Mesothelial cell of epicardium (in vitro differentiated cells): ENCODE measurements at regions not wholly inside any gene's neighbourhood (a gene's known extent, or its start where the extent isn't known, plus 50 kb on each side); places are given as distances from the start of the nearest gene placed in this dataset.

ENCODE experiments used
- DNase-seq, 2 experiments: peaks; one replicate each; pipeline ENCODE4 v3.0.0; 2021; ENCODE audit warnings: low spot score in 2 of 2; ENCODE audit not compliant: unreplicated experiment in 2 of 2
- H3K27ac Mint-ChIP-seq: 2 replicates; pipeline ENCODE4 v1.8.0; 2021; ENCODE audit warnings: mixed read lengths
- H3K27me3 Mint-ChIP-seq: 2 replicates; pipeline ENCODE4 v1.8.0; 2021; ENCODE audit warnings: low read depth, mixed read lengths
- H3K36me3 Mint-ChIP-seq: 2 replicates; pipeline ENCODE4 v1.8.0; 2021; ENCODE audit warnings: mixed read lengths
- H3K4me1 Mint-ChIP-seq: 2 replicates; pipeline ENCODE4 v1.8.0; 2021; ENCODE audit warnings: mixed read lengths
- H3K4me3 Mint-ChIP-seq: 2 replicates; pipeline ENCODE4 v1.8.0; 2021; ENCODE audit warnings: mild to moderate bottlenecking, moderate library complexity, mixed read lengths
- H3K9me3 Mint-ChIP-seq: 2 replicates; pipeline ENCODE4 v1.8.0; 2021; ENCODE audit warnings: mixed read lengths
- TF ChIP-seq, protein P1 (sequence below): fragments of 200-600 bp; sonication (generic); IDR thresholded peaks from one replicate; pipeline ENCODE4 v1.5.0; 2021; ENCODE audit warnings: antibody characterized with exemption; ENCODE audit not compliant: unreplicated experiment

DNA sequence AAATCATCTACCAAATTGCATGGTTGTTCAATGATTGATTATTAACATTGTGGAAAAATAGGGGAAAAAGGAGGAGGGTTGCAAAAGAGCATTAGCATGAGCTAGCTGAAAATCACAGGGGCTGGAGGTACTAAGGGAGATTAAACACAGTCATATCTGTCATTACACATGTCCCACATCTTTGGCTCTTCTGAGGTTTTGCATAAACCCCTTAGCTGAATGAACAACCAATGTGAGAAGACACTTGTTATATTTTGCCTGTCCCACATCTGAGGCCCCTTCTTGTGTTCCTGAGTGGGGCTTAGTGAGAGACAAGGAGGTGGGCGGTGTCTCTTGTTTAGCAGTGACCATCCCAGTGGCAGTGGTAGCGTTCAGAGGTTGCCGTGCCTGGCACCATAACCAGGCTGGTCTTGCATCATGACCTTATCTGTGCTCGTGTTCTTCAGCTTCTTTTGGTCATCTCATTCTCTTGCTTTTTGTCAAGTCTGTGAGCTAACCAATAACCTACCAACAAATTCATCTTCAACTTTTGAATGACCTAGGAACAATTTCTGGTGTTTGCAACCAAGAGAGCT, 95.6 kb downstream of the MID1IP1 start:
- DNase-seq, result no peak
- peaks cover 27% of the 10 kb centered on the region for H3K9me3 Mint-ChIP-seq
- TF ChIP-seq, protein P1, sequence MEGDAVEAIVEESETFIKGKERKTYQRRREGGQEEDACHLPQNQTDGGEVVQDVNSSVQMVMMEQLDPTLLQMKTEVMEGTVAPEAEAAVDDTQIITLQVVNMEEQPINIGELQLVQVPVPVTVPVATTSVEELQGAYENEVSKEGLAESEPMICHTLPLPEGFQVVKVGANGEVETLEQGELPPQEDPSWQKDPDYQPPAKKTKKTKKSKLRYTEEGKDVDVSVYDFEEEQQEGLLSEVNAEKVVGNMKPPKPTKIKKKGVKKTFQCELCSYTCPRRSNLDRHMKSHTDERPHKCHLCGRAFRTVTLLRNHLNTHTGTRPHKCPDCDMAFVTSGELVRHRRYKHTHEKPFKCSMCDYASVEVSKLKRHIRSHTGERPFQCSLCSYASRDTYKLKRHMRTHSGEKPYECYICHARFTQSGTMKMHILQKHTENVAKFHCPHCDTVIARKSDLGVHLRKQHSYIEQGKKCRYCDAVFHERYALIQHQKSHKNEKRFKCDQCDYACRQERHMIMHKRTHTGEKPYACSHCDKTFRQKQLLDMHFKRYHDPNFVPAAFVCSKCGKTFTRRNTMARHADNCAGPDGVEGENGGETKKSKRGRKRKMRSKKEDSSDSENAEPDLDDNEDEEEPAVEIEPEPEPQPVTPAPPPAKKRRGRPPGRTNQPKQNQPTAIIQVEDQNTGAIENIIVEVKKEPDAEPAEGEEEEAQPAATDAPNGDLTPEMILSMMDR, result no peak
- no peaks in the 10 kb centered on the region for H3K4me1 Mint-ChIP-seq
- H3K27me3 Mint-ChIP-seq, result no peaks in the 10 kb centered on the region
- H3K36me3 Mint-ChIP-seq, result no peaks in the 10 kb centered on the region
- no peak overlapping the region for H3K4me3 Mint-ChIP-seq
- no peak overlapping the region for H3K27ac Mint-ChIP-seq

DNA sequence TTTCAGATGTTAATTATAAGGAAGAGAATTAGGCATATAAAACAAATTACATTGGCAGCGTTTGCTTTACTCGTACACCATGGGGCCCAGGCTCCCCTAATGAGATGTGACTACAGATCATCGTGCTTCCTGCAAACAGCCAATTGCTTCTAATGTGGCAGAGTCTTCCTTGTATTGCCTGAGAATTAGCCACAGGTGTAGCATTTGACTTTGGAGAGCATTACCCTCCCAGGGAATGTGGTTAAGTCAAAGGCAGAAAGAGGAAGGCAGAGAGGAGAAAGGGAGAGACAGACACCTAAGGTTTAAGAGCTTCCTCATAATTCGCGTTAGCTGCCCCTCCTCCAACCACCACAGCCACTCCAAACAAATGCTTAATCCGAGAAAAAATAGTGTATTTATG, 97.0 kb downstream of the MID1IP1 start:
- H3K4me3 Mint-ChIP-seq, result no peak overlapping the region
- H3K9me3 Mint-ChIP-seq, result peaks cover 18% of the 10 kb centered on the region
- no peaks in the 10 kb centered on the region for H3K27me3 Mint-ChIP-seq
- H3K4me1 Mint-ChIP-seq, result no peaks in the 10 kb centered on the region
- H3K36me3 Mint-ChIP-seq, result no peaks in the 10 kb centered on the region
- no peak for DNase-seq
- no peak overlapping the region for H3K27ac Mint-ChIP-seq
- TF ChIP-seq, protein P1, result no peak

DNA sequence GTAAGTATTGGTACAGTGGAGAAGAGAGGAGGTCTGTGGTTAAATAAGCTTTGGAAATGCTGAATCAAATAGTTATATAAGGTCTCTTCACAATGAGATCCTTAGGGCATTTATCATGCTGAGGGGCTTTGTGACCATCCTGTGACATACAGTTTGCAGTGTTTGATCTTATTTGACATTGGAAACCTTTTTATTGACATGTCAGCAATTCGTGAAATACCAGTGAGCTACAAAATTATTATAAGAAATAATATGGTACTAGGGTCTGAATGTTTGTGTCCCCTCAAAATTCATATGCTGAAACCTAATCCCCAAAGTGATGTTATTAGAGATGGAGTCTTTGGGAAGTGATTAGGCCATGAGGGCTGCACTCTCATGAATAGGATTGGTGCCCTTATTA, 98.4 kb downstream of the MID1IP1 start:
- Mint-ChIP-seq H3K27ac (no peak overlapping the region), H3K9me3 (peaks cover 21% of the 10 kb centered on the region), H3K27me3 (no peaks in the 10 kb centered on the region), H3K36me3 (no peaks in the 10 kb centered on the region), H3K4me1 (no peaks in the 10 kb centered on the region), H3K4me3 (no peak overlapping the region)
- TF ChIP-seq, protein P1, result no peak
- DNase-seq, result no peak

DNA sequence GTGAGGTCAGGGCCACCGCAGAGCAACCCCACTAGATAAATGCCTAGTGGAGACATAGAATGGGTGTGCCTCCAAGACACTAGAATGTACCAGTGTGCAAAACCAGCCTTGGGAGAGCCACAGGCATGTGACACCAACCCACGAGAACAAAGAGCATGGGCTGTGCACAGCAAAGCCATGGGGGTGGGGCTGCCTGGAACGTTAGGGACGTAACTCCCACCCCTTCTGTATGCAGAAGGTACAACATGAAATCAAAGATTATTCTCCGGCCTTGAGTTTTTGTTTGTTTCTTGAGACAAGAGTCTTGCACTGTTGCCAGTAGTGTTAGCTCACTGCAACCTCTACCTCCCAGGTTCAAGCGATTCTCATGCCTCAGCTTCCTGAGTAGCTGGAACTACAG, 99.5 kb downstream of the MID1IP1 start:
- Mint-ChIP-seq H3K27ac (no peak overlapping the region), H3K36me3 (no peaks in the 10 kb centered on the region), H3K4me1 (no peaks in the 10 kb centered on the region), H3K27me3 (no peaks in the 10 kb centered on the region), H3K9me3 (peaks cover 14% of the 10 kb centered on the region), H3K4me3 (no peak overlapping the region)
- DNase-seq, result no peak
- TF ChIP-seq, protein P1, result no peak

DNA sequence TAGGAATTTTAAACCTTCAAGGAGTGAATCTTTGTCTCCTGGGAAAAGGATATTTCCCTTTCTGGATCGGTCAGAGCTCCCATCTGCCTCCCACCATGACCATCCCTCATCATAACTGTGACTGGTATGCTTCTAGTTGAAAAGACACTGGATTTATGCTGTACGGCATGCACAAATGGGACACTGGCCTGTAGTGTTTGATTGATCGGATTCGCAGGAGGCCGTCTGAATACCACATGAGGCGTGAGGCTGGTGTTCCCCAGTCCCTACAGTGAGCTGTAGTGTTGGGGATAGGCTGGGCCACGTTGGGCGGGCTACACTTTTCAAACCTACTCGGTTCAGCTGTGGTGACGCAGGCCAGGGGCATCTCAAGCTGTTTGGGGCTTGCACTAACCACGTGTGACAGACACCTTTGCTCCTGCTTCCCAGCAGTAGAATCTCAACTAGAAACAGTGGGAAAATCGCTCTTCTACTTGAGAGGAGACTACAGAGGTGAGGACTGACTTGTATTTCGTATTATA, 101.8 kb downstream of the MID1IP1 start:
- Mint-ChIP-seq H3K27me3 (no peaks in the 10 kb centered on the region), H3K27ac (no peak overlapping the region), H3K9me3 (peaks cover 14% of the 10 kb centered on the region), H3K36me3 (no peaks in the 10 kb centered on the region), H3K4me1 (no peaks in the 10 kb centered on the region), H3K4me3 (no peak overlapping the region)
- TF ChIP-seq, protein P1, result no peak
- DNase-seq, result no peak

DNA sequence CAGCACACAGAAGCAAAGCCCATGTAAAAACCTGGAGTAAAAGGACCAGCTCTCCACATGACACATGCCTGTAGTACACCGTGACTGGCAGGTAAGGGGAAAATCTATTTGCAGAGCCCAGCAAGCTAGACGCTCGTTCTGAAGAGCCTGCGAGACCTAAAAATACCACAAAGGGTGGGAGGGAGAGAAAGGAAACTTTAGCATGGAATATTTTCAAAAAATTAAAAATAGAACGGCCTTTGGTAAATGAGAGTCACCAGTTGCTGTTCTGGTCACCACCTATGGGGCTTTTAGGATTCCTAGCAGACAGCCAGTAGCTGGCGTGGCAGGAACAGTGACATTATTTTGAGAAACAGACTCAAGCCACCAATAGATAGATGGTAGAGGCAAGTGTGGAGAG, 115.5 kb downstream of the MID1IP1 start:
- peaks cover 21% of the 10 kb centered on the region for H3K9me3 Mint-ChIP-seq
- TF ChIP-seq, protein P1, result no peak

More for the DNA sequence above, 115.5 kb downstream of the MID1IP1 start:
- no peaks in the 10 kb centered on the region for H3K36me3 Mint-ChIP-seq
- H3K27ac Mint-ChIP-seq, result no peak overlapping the region
- no peak overlapping the region for H3K4me3 Mint-ChIP-seq
- no peaks in the 10 kb centered on the region for H3K27me3 Mint-ChIP-seq
- DNase-seq, result no peak
- H3K4me1 Mint-ChIP-seq, result no peaks in the 10 kb centered on the region
